Smooth muscle cell (in vitro differentiated cells): ENCODE measurements at regions not wholly inside any gene's neighbourhood (a gene's known extent, or its start where the extent isn't known, plus 50 kb on each side); places are given as distances from the start of the nearest gene placed in this dataset.

Experiments
- DNase-seq: peaks from one replicate; lab custom pipeline; 2025; ENCODE audit not compliant: unreplicated experiment; lab: John Stamatoyannopoulos, UW
- H2AFZ ChIP-seq: fragments of 200-600 bp; sonication (generic); 2 replicates; pipeline ENCODE4 v1.6.0; 2016; ENCODE audit warnings: antibody characterized with exemption, low read depth, mild to moderate bottlenecking
- H3F3A ChIP-seq: fragments of 200-600 bp; sonication (generic); 2 replicates; pipeline ENCODE4 v1.6.0; 2017; ENCODE audit warnings: antibody characterized with exemption, low read depth
- H3K27ac ChIP-seq: fragments of 200-600 bp; sonication (generic); 2 replicates; pipeline ENCODE4 v1.5.1; 2016; ENCODE audit warnings: low read depth, mild to moderate bottlenecking
- H3K27me3 ChIP-seq: fragments of 200-600 bp; sonication (generic); 2 replicates; pipeline ENCODE4 v1.6.1; 2016; ENCODE audit warnings: low read depth, mild to moderate bottlenecking
- H3K36me3 ChIP-seq: fragments of 200-600 bp; sonication (generic); 2 replicates; pipeline ENCODE4 v1.5.1; 2016; ENCODE audit warnings: low read depth
- H3K4me1 ChIP-seq: fragments of 200-600 bp; sonication (generic); 2 replicates; pipeline ENCODE4 v1.5.1; 2016; ENCODE audit warnings: low read depth
- H3K4me2 ChIP-seq: fragments of 200-600 bp; sonication (generic); 2 replicates; pipeline ENCODE4 v1.6.0; 2016; ENCODE audit warnings: mild to moderate bottlenecking
- H3K4me3 ChIP-seq: fragments of 200-600 bp; sonication (generic); 2 replicates; pipeline ENCODE4 v1.5.1; 2016; ENCODE audit warnings: mild to moderate bottlenecking
- H3K79me2 ChIP-seq: fragments of 200-600 bp; sonication (generic); 2 replicates; pipeline ENCODE4 v1.6.0; 2016; ENCODE audit warnings: low read depth, mild to moderate bottlenecking
- H3K9ac ChIP-seq: fragments of 200-600 bp; sonication (generic); 2 replicates; pipeline ENCODE4 v1.6.0; 2016; ENCODE audit warnings: low read depth
- H3K9me3 ChIP-seq: fragments of 200-600 bp; sonication (generic); replicated peaks from 2 replicates; pipeline ENCODE4 v1.5.1; 2016; ENCODE audit warnings: low read depth
- H4K20me1 ChIP-seq: fragments of 200-600 bp; sonication (generic); 2 replicates; pipeline ENCODE4 v1.6.0; 2016; ENCODE audit warnings: low read depth
- WGBS: methylation state at CpG from one replicate; pipeline ENCODE4 v1.1.7; 2016; ENCODE audit warnings: low lambda C conversion rate; 5-methylcytosine and 5-hydroxymethylcytosine counted together
- TF ChIP-seq, protein P1 (sequence below): fragments of 200-600 bp; sonication (generic); IDR thresholded peaks from 2 replicates; pipeline ENCODE4 v1.5.1; 2017; ENCODE audit warnings: borderline replicate concordance, mild to moderate bottlenecking, antibody characterized with exemption; ENCODE audit not compliant: insufficient read depth, poor library complexity, severe bottlenecking

- no peak for DNase-seq
- Histone ChIP-seq H3K79me2 (no peaks in the 10 kb centered on the region), H3K4me3 (no peak overlapping the region), H3K27ac (no peak overlapping the region), H2AFZ (no peak overlapping the region), H4K20me1 (no peaks in the 10 kb centered on the region), H3K4me2 (no peak overlapping the region), H3K27me3 (no peaks in the 10 kb centered on the region), H3K36me3 (no peaks in the 10 kb centered on the region), H3K9ac (no peak overlapping the region), H3F3A (no peaks in the 10 kb centered on the region), H3K9me3 (no peaks in the 10 kb centered on the region), H3K4me1 (no peaks in the 10 kb centered on the region)
- TF ChIP-seq, protein P1, sequence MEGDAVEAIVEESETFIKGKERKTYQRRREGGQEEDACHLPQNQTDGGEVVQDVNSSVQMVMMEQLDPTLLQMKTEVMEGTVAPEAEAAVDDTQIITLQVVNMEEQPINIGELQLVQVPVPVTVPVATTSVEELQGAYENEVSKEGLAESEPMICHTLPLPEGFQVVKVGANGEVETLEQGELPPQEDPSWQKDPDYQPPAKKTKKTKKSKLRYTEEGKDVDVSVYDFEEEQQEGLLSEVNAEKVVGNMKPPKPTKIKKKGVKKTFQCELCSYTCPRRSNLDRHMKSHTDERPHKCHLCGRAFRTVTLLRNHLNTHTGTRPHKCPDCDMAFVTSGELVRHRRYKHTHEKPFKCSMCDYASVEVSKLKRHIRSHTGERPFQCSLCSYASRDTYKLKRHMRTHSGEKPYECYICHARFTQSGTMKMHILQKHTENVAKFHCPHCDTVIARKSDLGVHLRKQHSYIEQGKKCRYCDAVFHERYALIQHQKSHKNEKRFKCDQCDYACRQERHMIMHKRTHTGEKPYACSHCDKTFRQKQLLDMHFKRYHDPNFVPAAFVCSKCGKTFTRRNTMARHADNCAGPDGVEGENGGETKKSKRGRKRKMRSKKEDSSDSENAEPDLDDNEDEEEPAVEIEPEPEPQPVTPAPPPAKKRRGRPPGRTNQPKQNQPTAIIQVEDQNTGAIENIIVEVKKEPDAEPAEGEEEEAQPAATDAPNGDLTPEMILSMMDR, result no peak
- WGBS, result 94% methylated on average over 4 of the region's 4 CpGs
Observed at GRCh38 chr15:79756365-79756764, 140.4 kb downstream of the MTHFS start.

DNA sequence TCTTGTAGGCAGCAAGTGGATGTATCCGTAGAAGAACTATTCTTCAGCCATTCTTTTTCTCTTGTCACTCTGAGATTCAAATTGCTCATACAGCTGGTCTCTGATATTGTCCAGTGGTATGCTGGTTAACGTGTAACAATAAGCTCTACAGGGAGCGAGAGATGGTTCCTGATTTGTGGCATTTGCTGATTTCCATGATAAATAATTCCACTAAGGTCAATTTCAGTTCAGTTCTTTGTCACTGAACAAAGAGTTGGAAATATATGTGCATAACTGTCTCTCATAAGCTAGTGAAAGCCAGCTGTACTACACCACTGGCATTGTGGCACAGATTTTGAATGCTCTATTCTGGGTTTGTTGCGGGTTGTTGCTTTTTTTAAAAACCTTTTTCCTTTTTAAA lies 131.7 kb downstream of the MTHFS start:
- no peaks in the 10 kb centered on the region for H3K4me1 ChIP-seq
- no peaks in the 10 kb centered on the region for H4K20me1 ChIP-seq
- H3K9ac ChIP-seq, result no peak overlapping the region
- DNase-seq, result no peak
- H3K79me2 ChIP-seq, result no peaks in the 10 kb centered on the region
- H3K4me2 ChIP-seq, result no peak overlapping the region
- H3K9me3 ChIP-seq, result no peaks in the 10 kb centered on the region
- H3K27ac ChIP-seq, result no peak overlapping the region
- TF ChIP-seq, protein P1, result no peak
- 93% methylated on average over 4 of the region's 4 CpGs for WGBS
- no peak overlapping the region for H2AFZ ChIP-seq
- no peaks in the 10 kb centered on the region for H3K36me3 ChIP-seq
- no peaks in the 10 kb centered on the region for H3K27me3 ChIP-seq
- H3K4me3 ChIP-seq, result no peak overlapping the region
- H3F3A ChIP-seq, result no peaks in the 10 kb centered on the region

DNA sequence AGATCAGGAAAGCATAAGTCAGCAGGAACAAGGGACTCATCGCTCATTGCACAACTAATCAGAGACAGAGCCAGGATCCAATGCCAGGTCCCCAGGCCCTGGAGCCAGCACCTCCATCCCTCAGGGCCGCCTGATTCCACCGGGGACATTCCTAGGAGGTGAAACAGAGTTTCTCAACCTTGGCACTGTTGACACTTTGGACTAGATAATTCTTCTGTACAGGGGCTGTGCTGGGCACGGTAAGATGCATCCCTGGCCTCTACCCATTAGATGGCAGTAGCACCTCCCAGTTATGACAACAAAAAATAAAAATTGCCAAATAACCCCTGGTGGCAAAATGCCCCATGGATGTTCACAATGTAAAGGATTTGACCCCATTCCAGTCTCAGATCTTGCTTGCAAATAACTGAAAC lies 127.7 kb downstream of the MTHFS start:
- Histone ChIP-seq H4K20me1 (no peaks in the 10 kb centered on the region), H3K27ac (no peak overlapping the region), H3K9ac (no peak overlapping the region), H3K9me3 (no peaks in the 10 kb centered on the region), H3K27me3 (no peaks in the 10 kb centered on the region), H2AFZ (no peak overlapping the region), H3K4me3 (no peak overlapping the region), H3K4me2 (no peak overlapping the region), H3K36me3 (no peaks in the 10 kb centered on the region), H3K4me1 (no peaks in the 10 kb centered on the region), H3K79me2 (no peaks in the 10 kb centered on the region), H3F3A (no peaks in the 10 kb centered on the region)
- 85% methylated on average over 4 of the region's 4 CpGs for WGBS
- TF ChIP-seq, protein P1, result peak; percentile 31
- no peak for DNase-seq

GRCh38 chr15:79769933-79770759 lies 126.7 kb downstream of the MTHFS start:
- TF ChIP-seq, protein P1, result no peak
- no peak for DNase-seq
- 94% methylated on average over 11 of the region's 11 CpGs for WGBS
- Histone ChIP-seq H3K27me3 (no peaks in the 10 kb centered on the region), H3K79me2 (no peaks in the 10 kb centered on the region), H3K4me3 (no peak overlapping the region), H3K4me2 (no peak overlapping the region), H3K4me1 (no peaks in the 10 kb centered on the region), H3K9me3 (no peaks in the 10 kb centered on the region), H3K9ac (no peak overlapping the region), H3K36me3 (no peaks in the 10 kb centered on the region), H3K27ac (no peak overlapping the region), H4K20me1 (no peaks in the 10 kb centered on the region), H2AFZ (no peak overlapping the region), H3F3A (no peaks in the 10 kb centered on the region)
